ENCODE measurements at regions not wholly inside any gene's neighbourhood (a gene's known extent, or its start where the extent isn't known, plus 50 kb on each side); places are given as distances from the start of the nearest gene placed in this dataset.

GRCh38 chr5:130974021-130974683 is 190.9 kb downstream of the HINT1 start:
- no peaks in the 10 kb centered on the region for H3K4me1 ChIP-seq (ENCODE audit: control insufficient read depth, insufficient read depth, low read length)
- POLR2A ChIA-PET, result no interaction called here
- H3K79me2 ChIP-seq (ENCODE audit: control insufficient read depth, insufficient read depth, low read length), result no peaks in the 10 kb centered on the region
- H3K27me3 ChIP-seq (replicated peaks in 1 of 2; ENCODE audit: control insufficient read depth in 2 of 2, insufficient read depth in 2 of 2, low read length in 1 of 2), result no peaks in the 10 kb centered on the region
- ATAC-seq, result no peak
- no peak overlapping the region for H3K4me2 ChIP-seq (ENCODE audit: control insufficient read depth, insufficient read depth)
- no peaks in the 10 kb centered on the region for H3K9me3 ChIP-seq (replicated peaks; ENCODE audit: control insufficient read depth, insufficient read depth, low read length)
- TF ChIP-seq STAT3 (IDR thresholded peaks at IDR 0.05; ENCODE audit: low read depth, low read length), result no peak
- no peak for TF ChIP-seq CHD4 (IDR thresholded peaks at IDR 0.05)
- TF ChIP-seq TCF7 (IDR thresholded peaks at IDR 0.05; ENCODE audit: borderline replicate concordance), result no peak
- TF ChIP-seq CBX3 (IDR thresholded peaks at IDR 0.05; ENCODE audit: borderline replicate concordance, low read depth), result no peak
- TF ChIP-seq NRF1 (conservative IDR thresholded peaks at IDR 0.05; ENCODE audit: low read depth, low read length), result no peak
- TF ChIP-seq PAX8 (IDR thresholded peaks at IDR 0.05), result no peak
- TF ChIP-seq NR2C1 (IDR thresholded peaks at IDR 0.05), result no peak
- no peak for TF ChIP-seq TARDBP (IDR thresholded peaks at IDR 0.05; ENCODE audit: borderline replicate concordance)
- TF ChIP-seq, protein P1, sequence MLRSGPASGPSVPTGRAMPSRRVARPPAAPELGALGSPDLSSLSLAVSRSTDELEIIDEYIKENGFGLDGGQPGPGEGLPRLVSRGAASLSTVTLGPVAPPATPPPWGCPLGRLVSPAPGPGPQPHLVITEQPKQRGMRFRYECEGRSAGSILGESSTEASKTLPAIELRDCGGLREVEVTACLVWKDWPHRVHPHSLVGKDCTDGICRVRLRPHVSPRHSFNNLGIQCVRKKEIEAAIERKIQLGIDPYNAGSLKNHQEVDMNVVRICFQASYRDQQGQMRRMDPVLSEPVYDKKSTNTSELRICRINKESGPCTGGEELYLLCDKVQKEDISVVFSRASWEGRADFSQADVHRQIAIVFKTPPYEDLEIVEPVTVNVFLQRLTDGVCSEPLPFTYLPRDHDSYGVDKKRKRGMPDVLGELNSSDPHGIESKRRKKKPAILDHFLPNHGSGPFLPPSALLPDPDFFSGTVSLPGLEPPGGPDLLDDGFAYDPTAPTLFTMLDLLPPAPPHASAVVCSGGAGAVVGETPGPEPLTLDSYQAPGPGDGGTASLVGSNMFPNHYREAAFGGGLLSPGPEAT (IDR thresholded peaks at IDR 0.05; ENCODE audit: low read depth), result no peak
- no peak for TF ChIP-seq POLR2A (IDR thresholded peaks at IDR 0.05; ENCODE audit: low read depth, low read length)
- TF ChIP-seq, protein P2, sequence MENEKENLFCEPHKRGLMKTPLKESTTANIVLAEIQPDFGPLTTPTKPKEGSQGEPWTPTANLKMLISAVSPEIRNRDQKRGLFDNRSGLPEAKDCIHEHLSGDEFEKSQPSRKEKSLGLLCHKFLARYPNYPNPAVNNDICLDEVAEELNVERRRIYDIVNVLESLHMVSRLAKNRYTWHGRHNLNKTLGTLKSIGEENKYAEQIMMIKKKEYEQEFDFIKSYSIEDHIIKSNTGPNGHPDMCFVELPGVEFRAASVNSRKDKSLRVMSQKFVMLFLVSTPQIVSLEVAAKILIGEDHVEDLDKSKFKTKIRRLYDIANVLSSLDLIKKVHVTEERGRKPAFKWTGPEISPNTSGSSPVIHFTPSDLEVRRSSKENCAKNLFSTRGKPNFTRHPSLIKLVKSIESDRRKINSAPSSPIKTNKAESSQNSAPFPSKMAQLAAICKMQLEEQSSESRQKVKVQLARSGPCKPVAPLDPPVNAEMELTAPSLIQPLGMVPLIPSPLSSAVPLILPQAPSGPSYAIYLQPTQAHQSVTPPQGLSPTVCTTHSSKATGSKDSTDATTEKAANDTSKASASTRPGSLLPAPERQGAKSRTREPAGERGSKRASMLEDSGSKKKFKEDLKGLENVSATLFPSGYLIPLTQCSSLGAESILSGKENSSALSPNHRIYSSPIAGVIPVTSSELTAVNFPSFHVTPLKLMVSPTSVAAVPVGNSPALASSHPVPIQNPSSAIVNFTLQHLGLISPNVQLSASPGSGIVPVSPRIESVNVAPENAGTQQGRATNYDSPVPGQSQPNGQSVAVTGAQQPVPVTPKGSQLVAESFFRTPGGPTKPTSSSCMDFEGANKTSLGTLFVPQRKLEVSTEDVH (IDR thresholded peaks at IDR 0.05; ENCODE audit: low read depth, partially characterized antibody), result no peak
- no TSS peak for BruUV-seq (replicated peaks)
- no peak overlapping the region for H3K27ac ChIP-seq (ENCODE audit: control insufficient read depth, insufficient read depth)
- no peak overlapping the region for H3K9ac ChIP-seq (ENCODE audit: control insufficient read depth, insufficient read depth, low read length)
- H3K4me3 ChIP-seq, result no peak overlapping the region
- no peak overlapping the region for H2AFZ ChIP-seq (ENCODE audit: control insufficient read depth, low read depth, low read length)
- no peak for FAIRE-seq
- no peaks in the 10 kb centered on the region for H4K20me1 ChIP-seq (ENCODE audit: control insufficient read depth, insufficient read depth)
- no peaks in the 10 kb centered on the region for H3K36me3 ChIP-seq (ENCODE audit: control insufficient read depth in 2 of 2, insufficient read depth in 2 of 2, low read length in 1 of 2)
- DNase-seq (ENCODE audit: low read depth, low spot score), result no peak
- RAD21 ChIA-PET (ENCODE audit: unreplicated experiment), result no interaction called here
- WGBS (ENCODE audit: insufficient coverage, insufficient replicate concordance, low lambda C conversion rate, missing lambda C conversion rate), result 0% methylated on average over 1 of the region's 1 CpG
- in situ Hi-C loops (cut with MboI) (no loop called here), intact Hi-C loops (cut with micrococcal nuclease; ENCODE audit: unreplicated experiment) (no loop called here)
- CTCF ChIA-PET, result no interaction called here
- SMC1A ChIA-PET (ENCODE audit: uncharacterized antibody, unreplicated experiment), result interaction anchor here (0.8 kb wide), 1 partner anchor 856 kb away, joined by 3 read pairs; no protein-coding TSS in a partner anchor
